ENCODE measurements at regions not wholly inside any gene's neighbourhood (a gene's known extent, or its start where the extent isn't known, plus 50 kb on each side); places are given as distances from the start of the nearest gene placed in this dataset.

DNA sequence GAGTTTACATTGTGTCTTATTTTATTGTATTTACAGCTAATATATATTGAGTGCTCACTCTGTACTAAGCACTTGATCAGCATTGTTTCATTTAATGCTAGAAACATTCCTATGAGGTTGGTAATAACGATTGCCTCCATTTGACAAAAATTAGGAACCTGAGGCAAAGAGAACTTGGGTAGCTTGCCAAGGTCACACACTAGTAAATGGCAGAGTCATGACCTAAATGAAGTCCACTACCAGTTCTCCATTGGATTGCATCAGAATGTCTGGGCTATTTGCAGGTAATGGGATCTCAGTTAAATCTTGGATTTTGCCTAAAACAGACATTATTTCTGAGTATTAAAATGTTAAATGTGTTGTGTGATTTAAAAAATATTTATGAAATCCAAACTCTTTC lies 65.8 kb upstream of the CRIM1 start:
- Histone ChIP-seq H3K27me3 (ENCODE audit: insufficient read depth) (no peaks in the 10 kb centered on the region; the same call in 1 of the 2 replicates), H3F3A (replicated peaks; ENCODE audit: insufficient read depth) (no peaks in the 10 kb centered on the region), H3K9me3 (no peaks in the 10 kb centered on the region), H3K36me3 (replicated peaks in 1 of 2; ENCODE audit: control insufficient read depth in 1 of 2, insufficient read depth in 2 of 2, low read length in 1 of 2) (no peaks in the 10 kb centered on the region), H3K9me2 (no peaks in the 10 kb centered on the region), H4K20me1 (ENCODE audit: insufficient read depth) (no peaks in the 10 kb centered on the region), H3K4me3 (ENCODE audit: low read depth in 2 of 2, low read length in 1 of 2) (no peak overlapping the region), H3K9ac (no peak overlapping the region), H3K4me2 (no peak overlapping the region), H3K27ac (ENCODE audit: low read depth in 2 of 2, low read length in 1 of 2) (no peak overlapping the region), H3K4me1 (ENCODE audit: control insufficient read depth in 1 of 2, insufficient read depth in 2 of 2, low read depth in 1 of 2, low read length in 1 of 2) (no peaks in the 10 kb centered on the region), H2AFZ (ENCODE audit: low read depth) (no peak overlapping the region), H3K79me2 (ENCODE audit: insufficient read depth) (no peaks in the 10 kb centered on the region)
- CTCF ChIA-PET: no interaction called here
- POLR2A ChIA-PET: no interaction called here
- 3% methylated on average over 1 of the region's 1 CpG for WGBS (ENCODE audit: low lambda C conversion rate)
- DNase-seq: no peak
- TF ChIP-seq MEF2A (IDR thresholded peaks at IDR 0.05; ENCODE audit: borderline replicate concordance, low read depth): no peak
- TF ChIP-seq FOXM1 (IDR thresholded peaks at IDR 0.05; ENCODE audit: low read depth): no peak
- TF ChIP-seq GATA2 (CRISPR knock-in tag; IDR thresholded peaks at IDR 0.05): no peak
- no peak for TF ChIP-seq ELF1 (IDR thresholded peaks at IDR 0.05)
- no peak for TF ChIP-seq EP300 (IDR thresholded peaks at IDR 0.05; ENCODE audit: borderline replicate concordance in 1 of 2, low read depth in 1 of 2, low read length in 1 of 2)
- TF ChIP-seq, protein P1, sequence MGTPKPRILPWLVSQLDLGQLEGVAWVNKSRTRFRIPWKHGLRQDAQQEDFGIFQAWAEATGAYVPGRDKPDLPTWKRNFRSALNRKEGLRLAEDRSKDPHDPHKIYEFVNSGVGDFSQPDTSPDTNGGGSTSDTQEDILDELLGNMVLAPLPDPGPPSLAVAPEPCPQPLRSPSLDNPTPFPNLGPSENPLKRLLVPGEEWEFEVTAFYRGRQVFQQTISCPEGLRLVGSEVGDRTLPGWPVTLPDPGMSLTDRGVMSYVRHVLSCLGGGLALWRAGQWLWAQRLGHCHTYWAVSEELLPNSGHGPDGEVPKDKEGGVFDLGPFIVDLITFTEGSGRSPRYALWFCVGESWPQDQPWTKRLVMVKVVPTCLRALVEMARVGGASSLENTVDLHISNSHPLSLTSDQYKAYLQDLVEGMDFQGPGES (IDR thresholded peaks at IDR 0.05; ENCODE audit: low read depth, low read length): no peak
- TF ChIP-seq, protein P2, sequence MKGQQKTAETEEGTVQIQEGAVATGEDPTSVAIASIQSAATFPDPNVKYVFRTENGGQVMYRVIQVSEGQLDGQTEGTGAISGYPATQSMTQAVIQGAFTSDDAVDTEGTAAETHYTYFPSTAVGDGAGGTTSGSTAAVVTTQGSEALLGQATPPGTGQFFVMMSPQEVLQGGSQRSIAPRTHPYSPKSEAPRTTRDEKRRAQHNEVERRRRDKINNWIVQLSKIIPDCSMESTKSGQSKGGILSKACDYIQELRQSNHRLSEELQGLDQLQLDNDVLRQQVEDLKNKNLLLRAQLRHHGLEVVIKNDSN (IDR thresholded peaks at IDR 0.05; ENCODE audit: borderline replicate concordance, low read depth): no peak
- TF ChIP-seq, protein P3, sequence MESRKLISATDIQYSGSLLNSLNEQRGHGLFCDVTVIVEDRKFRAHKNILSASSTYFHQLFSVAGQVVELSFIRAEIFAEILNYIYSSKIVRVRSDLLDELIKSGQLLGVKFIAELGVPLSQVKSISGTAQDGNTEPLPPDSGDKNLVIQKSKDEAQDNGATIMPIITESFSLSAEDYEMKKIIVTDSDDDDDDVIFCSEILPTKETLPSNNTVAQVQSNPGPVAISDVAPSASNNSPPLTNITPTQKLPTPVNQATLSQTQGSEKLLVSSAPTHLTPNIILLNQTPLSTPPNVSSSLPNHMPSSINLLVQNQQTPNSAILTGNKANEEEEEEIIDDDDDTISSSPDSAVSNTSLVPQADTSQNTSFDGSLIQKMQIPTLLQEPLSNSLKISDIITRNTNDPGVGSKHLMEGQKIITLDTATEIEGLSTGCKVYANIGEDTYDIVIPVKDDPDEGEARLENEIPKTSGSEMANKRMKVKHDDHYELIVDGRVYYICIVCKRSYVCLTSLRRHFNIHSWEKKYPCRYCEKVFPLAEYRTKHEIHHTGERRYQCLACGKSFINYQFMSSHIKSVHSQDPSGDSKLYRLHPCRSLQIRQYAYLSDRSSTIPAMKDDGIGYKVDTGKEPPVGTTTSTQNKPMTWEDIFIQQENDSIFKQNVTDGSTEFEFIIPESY (IDR thresholded peaks at IDR 0.05; ENCODE audit: borderline replicate concordance, low read depth): no peak
- no peak for TF ChIP-seq TEAD4 (IDR thresholded peaks at IDR 0.05; ENCODE audit: borderline replicate concordance, insufficient read depth)
- TF ChIP-seq FOSL2 (IDR thresholded peaks at IDR 0.05; ENCODE audit: borderline replicate concordance, low read depth): no peak

DNA sequence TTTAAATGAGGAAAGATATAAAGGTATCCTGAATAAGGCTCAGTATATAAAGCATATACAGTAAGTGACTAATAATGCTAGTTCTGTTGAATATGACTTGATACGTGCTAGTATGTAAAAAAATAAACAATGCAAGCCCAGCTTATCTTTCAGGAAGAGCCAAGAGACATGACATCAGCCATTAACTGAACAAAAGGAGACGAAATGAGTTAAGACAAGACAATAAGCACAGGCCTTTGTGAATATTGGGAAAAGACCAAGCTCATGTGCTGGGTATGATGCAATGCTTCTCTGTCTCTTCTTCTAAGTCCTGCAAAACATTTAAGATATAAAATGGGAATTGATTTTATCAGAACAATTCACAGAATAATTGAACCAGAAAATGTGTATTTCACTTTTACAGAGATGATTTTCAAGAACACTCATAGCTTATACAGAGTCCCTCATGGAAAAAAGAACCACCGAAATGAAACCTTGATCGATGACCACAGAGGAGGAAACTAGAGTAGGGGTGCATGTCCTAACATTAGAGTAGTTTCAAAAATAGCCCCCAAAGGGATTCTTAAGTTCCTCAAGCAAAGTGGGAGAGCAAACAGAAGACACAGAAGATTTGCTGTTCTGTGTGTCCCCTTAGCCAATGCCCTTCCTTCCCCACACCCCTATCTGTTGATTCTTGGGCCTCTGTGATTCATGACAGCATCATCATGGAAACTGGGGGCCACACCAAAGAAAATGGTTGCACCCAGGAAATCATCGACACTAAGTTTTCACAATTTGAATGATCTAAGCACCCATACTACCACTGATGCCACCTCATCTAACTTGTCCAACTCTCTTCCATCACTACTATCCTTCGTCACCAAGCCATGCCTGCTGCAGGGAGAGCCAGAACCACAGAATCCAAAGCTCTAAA lies 68.0 kb upstream of the CRIM1 start:
- CTCF ChIA-PET: interaction anchor here (0.6 to 1.4 kb wide), 3 partner anchors 17 to 493 kb away, joined by 3 to 4 read pairs (median 3); no protein-coding TSS in a partner anchor
- 15% methylated on average over 6 of the region's 6 CpGs for WGBS (ENCODE audit: low lambda C conversion rate)
- TF ChIP-seq ELF1 (IDR thresholded peaks at IDR 0.05) (no peak), NFIC (IDR thresholded peaks at IDR 0.05; ENCODE audit: borderline replicate concordance) (no peak), FOSL2 (IDR thresholded peaks at IDR 0.05; ENCODE audit: borderline replicate concordance, low read depth) (no peak), FOXJ3 (CRISPR knock-in tag; IDR thresholded peaks at IDR 0.05) (no peak), TAF1 (IDR thresholded peaks at IDR 0.05; ENCODE audit: borderline replicate concordance, low read depth, low read length) (no peak)
- TF ChIP-seq, protein P3 (IDR thresholded peaks at IDR 0.05; ENCODE audit: borderline replicate concordance, low read depth): no peak
- TF ChIP-seq, protein P2 (IDR thresholded peaks at IDR 0.05; ENCODE audit: borderline replicate concordance, low read depth): no peak

More for the DNA sequence above, 68.0 kb upstream of the CRIM1 start:
- peak overlapping the region; percentile 5; the same call in 1 of the 2 replicates for H3K4me2 ChIP-seq
- H3K4me3 ChIP-seq (ENCODE audit: low read depth in 2 of 2, low read length in 1 of 2): no peak overlapping the region
- no peaks in the 10 kb centered on the region for H3K79me2 ChIP-seq (ENCODE audit: insufficient read depth)
- H4K20me1 ChIP-seq (ENCODE audit: insufficient read depth): no peaks in the 10 kb centered on the region
- no peaks in the 10 kb centered on the region for H3K27me3 ChIP-seq (ENCODE audit: insufficient read depth)
- H3F3A ChIP-seq (replicated peaks; ENCODE audit: insufficient read depth): no peaks in the 10 kb centered on the region
- H3K9ac ChIP-seq: no peak overlapping the region
- H3K36me3 ChIP-seq (replicated peaks in 1 of 2; ENCODE audit: control insufficient read depth in 1 of 2, insufficient read depth in 2 of 2, low read length in 1 of 2): no peaks in the 10 kb centered on the region
- DNase-seq: no peak
- no peaks in the 10 kb centered on the region for H3K9me3 ChIP-seq
- H3K4me1 ChIP-seq (ENCODE audit: control insufficient read depth in 1 of 2, insufficient read depth in 2 of 2, low read depth in 1 of 2, low read length in 1 of 2): no peaks in the 10 kb centered on the region
- no peak overlapping the region for H3K27ac ChIP-seq (ENCODE audit: low read depth in 2 of 2, low read length in 1 of 2)
- peak overlapping the region; percentile 30; the same call in 1 of the 2 replicates for H2AFZ ChIP-seq (ENCODE audit: low read depth)
- no peaks in the 10 kb centered on the region for H3K9me2 ChIP-seq
- POLR2A ChIA-PET: no interaction called here

Data from SK-N-SH (cell line).